ENCODE measurements at regions not wholly inside any gene's neighbourhood (a gene's known extent, or its start where the extent isn't known, plus 50 kb on each side); places are given as distances from the start of the nearest gene placed in this dataset.

DNA sequence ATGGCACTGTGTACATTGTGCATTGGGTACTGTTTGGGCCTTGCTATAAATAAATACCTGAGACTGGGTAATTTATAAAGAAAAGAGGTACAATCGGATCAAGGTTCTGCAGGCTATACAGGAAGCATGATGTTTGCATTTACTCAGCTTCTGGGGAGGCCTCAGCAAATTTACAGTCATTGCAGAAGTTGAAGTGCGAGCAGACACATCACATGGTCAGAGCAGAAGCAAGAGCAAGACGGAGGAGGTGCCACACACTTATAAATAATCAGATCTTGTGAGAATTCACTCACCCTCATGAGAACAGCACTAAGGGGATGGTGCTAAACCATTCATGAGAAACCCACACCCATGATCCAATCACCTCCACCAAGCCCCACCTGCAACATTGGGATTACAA is 505.0 kb downstream of the ARAP2 start:
- TF ChIP-seq, protein P1, sequence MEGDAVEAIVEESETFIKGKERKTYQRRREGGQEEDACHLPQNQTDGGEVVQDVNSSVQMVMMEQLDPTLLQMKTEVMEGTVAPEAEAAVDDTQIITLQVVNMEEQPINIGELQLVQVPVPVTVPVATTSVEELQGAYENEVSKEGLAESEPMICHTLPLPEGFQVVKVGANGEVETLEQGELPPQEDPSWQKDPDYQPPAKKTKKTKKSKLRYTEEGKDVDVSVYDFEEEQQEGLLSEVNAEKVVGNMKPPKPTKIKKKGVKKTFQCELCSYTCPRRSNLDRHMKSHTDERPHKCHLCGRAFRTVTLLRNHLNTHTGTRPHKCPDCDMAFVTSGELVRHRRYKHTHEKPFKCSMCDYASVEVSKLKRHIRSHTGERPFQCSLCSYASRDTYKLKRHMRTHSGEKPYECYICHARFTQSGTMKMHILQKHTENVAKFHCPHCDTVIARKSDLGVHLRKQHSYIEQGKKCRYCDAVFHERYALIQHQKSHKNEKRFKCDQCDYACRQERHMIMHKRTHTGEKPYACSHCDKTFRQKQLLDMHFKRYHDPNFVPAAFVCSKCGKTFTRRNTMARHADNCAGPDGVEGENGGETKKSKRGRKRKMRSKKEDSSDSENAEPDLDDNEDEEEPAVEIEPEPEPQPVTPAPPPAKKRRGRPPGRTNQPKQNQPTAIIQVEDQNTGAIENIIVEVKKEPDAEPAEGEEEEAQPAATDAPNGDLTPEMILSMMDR (IDR thresholded peaks at IDR 0.05), result no peak
- TF ChIP-seq POLR2A (IDR thresholded peaks at IDR 0.05), result no peak
